RWPE2 (cell line): ENCODE measurements at regions not wholly inside any gene's neighbourhood (a gene's known extent, or its start where the extent isn't known, plus 50 kb on each side); places are given as distances from the start of the nearest gene placed in this dataset.

Experiments
- ATAC-seq: fragments of 200-7000 bp; cut with Tn5 transposase; 3 replicates; pipeline ENCODE4 v1.9.1; 2021; ENCODE audit warnings: low read depth
- DNase-seq: peaks from one replicate; pipeline ENCODE4 v3.0.0-alpha.2; 2020; ENCODE audit warnings: low spot score
- H3K27ac ChIP-seq: fragments of 450-650 bp; 2 replicates; pipeline ENCODE4 v1.5.1; 2017; ENCODE audit warnings: mild to moderate bottlenecking; ENCODE audit not compliant: poor library complexity, severe bottlenecking
- H3K27me3 ChIP-seq: fragments of 250-450 bp; sonication (Bioruptor Pico); 2 replicates; pipeline ENCODE4 v1.5.1; 2021; ENCODE audit warnings: mild to moderate bottlenecking, moderate library complexity; ENCODE audit not compliant: insufficient read depth, poor library complexity, severe bottlenecking
- H3K36me3 ChIP-seq: fragments of 250-450 bp; sonication (Bioruptor Pico); 2 replicates; pipeline ENCODE4 v1.5.1; 2020; ENCODE audit warnings: low read depth, mild to moderate bottlenecking, moderate library complexity
- H3K4me1 ChIP-seq: fragments of 250-450 bp; sonication (Bioruptor Pico); 2 replicates; pipeline ENCODE4 v1.5.1; 2021; ENCODE audit warnings: mild to moderate bottlenecking, moderate library complexity; ENCODE audit not compliant: insufficient read depth, poor library complexity, severe bottlenecking
- H3K4me3 ChIP-seq: fragments of 250-450 bp; sonication (Bioruptor Pico); 2 replicates; pipeline ENCODE4 v1.5.1; 2021; ENCODE audit warnings: mild to moderate bottlenecking, moderate library complexity; ENCODE audit not compliant: severe bottlenecking
- H3K9me3 ChIP-seq: fragments of 250-450 bp; sonication (Bioruptor Pico); 2 replicates; pipeline ENCODE4 v1.5.1; 2021; ENCODE audit warnings: mild to moderate bottlenecking, moderate library complexity; ENCODE audit not compliant: severe bottlenecking
- TF ChIP-seq, protein P1 (sequence below): fragments of 450-650 bp; IDR thresholded peaks from one replicate; pipeline ENCODE4 v1.5.1; 2017; ENCODE audit warnings: mild to moderate bottlenecking, moderate library complexity; ENCODE audit not compliant: poor library complexity, severe bottlenecking

DNA sequence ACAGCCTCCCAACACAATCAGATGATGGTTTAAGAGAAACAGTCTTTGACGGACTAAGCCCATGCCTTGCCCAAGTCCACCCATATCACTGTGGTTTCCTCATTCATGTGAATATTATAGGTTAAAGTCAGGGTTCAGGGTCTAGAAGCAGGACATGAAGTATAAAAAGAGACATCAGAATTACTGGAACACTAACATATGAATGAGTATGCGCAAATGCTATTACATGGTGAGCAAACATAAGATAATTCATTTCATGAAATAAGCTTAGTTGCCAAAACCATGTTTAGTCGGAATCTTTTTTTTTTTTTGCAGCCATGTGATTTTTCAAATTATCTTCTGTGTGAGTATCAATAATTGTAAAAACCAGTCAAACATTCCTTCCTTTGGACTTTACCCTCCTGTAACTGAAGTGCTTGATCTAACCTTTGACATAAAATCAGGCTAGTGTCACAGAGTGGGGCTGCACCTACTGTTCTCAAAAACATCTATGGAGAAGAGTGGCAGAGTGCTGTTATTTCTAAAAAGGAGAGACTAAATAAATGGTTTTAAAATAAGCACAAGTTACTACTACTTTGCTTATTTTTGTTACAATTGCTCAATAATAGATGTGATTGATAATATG is 84.9 kb upstream of the NRIP1 start:
- H3K9me3 ChIP-seq, result no peaks in the 10 kb centered on the region
- no peak overlapping the region for H3K4me3 ChIP-seq
- H3K27me3 ChIP-seq, result no peaks in the 10 kb centered on the region
- TF ChIP-seq, protein P1, sequence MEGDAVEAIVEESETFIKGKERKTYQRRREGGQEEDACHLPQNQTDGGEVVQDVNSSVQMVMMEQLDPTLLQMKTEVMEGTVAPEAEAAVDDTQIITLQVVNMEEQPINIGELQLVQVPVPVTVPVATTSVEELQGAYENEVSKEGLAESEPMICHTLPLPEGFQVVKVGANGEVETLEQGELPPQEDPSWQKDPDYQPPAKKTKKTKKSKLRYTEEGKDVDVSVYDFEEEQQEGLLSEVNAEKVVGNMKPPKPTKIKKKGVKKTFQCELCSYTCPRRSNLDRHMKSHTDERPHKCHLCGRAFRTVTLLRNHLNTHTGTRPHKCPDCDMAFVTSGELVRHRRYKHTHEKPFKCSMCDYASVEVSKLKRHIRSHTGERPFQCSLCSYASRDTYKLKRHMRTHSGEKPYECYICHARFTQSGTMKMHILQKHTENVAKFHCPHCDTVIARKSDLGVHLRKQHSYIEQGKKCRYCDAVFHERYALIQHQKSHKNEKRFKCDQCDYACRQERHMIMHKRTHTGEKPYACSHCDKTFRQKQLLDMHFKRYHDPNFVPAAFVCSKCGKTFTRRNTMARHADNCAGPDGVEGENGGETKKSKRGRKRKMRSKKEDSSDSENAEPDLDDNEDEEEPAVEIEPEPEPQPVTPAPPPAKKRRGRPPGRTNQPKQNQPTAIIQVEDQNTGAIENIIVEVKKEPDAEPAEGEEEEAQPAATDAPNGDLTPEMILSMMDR, result no peak
- no peaks in the 10 kb centered on the region for H3K4me1 ChIP-seq
- H3K36me3 ChIP-seq, result no peaks in the 10 kb centered on the region
- ATAC-seq (no peak), DNase-seq (no peak)
- H3K27ac ChIP-seq, result no peak overlapping the region

DNA sequence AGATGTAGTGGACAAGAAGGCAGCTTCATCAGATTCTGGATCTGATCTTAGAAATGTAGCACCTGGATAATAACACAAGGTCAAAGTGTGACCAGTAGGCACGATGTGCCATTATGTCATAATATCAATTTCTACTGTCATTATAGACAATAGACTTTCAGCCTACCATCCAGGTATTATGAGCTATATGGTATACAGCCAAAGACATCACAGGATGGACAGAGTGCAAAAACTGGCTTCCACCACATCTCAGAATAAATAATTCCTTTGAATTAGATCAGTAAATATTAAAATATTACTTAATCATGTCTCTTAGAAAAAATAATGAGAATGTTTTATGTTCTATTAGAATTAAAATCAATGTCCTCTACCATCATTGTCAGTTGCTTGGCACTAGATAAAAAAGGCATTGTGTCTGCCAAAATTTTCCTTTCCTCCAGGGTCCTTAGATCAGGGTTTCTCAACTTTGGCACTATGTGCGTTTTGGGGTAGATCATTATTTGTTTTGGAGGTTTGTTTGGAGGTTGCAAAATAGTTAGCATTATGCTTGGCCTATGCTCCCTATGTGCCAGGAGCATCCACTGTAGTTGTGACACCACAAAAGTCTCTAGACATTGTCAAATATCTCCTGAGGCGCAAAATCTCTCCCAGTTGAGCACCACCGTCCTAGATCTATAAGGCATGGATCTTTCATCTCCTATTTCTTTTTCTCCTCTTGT is 86.7 kb upstream of the NRIP1 start:
- DNase-seq, result no peak
- TF ChIP-seq, protein P1, result no peak
- Histone ChIP-seq H3K4me1 (no peaks in the 10 kb centered on the region), H3K27me3 (no peaks in the 10 kb centered on the region), H3K9me3 (no peaks in the 10 kb centered on the region), H3K27ac (no peak overlapping the region), H3K36me3 (no peaks in the 10 kb centered on the region), H3K4me3 (no peak overlapping the region)
- ATAC-seq, result no peak

- ATAC-seq (no peak), DNase-seq (no peak)
- Histone ChIP-seq H3K4me3 (no peak overlapping the region), H3K36me3 (no peaks in the 10 kb centered on the region), H3K4me1 (no peaks in the 10 kb centered on the region), H3K27me3 (no peaks in the 10 kb centered on the region), H3K27ac (no peak overlapping the region), H3K9me3 (no peaks in the 10 kb centered on the region)
- TF ChIP-seq, protein P1, result no peak
Measured at GRCh38 chr21:15152591-15152990, 87.8 kb upstream of the NRIP1 start.

DNA sequence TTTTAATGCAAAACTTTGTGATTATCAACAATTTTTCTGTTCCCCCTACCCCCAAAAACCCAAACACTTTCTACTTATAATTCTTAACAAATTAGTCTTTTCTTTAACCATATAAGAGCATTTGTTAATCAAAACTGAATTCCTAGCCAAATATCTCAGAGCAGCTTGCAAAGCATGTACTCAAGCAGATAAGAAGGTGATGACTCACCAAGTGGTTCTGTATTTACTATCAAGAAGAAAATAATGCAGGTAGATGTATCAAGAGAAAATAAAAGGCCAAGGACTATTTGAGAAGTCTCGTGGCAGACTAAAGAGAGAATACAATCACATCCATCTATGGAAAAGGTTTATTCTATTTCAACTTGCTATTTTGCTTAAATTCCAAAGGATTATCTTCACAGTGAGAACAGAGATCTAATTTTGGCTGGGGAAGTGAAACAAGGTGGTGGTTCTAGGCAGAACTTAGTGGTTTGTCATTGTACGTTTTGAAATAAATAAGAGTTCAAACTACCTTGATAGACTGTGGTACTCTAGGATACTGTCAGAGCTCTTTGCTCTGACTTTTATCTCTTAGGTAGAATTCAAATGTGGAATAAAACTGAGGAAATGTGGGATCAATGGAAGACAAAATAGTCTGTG is 94.7 kb upstream of the NRIP1 start:
- Histone ChIP-seq H3K36me3 (no peaks in the 10 kb centered on the region), H3K27me3 (no peaks in the 10 kb centered on the region), H3K4me1 (peaks cover 4% of the 10 kb centered on the region), H3K4me3 (no peak overlapping the region), H3K9me3 (no peaks in the 10 kb centered on the region), H3K27ac (no peak overlapping the region)
- DNase-seq, result no peak
- TF ChIP-seq, protein P1, result no peak
- ATAC-seq, result no peak
